Retinal pigment epithelial cell (primary cell): ENCODE measurements at regions not wholly inside any gene's neighbourhood (a gene's known extent, or its start where the extent isn't known, plus 50 kb on each side); places are given as distances from the start of the nearest gene placed in this dataset.

Source experiments
- DNase-seq: peaks from one replicate; pipeline ENCODE4 v3.0.0-alpha.2; 2010; ENCODE audit warnings: low read depth
- H3K4me3 ChIP-seq: 2 replicates; pipeline ENCODE4 v1.5.1; 2011; ENCODE audit warnings: mild to moderate bottlenecking, low read length, control low read depth, moderate library complexity
- CTCF ChIP-seq: conservative IDR thresholded peaks from 2 replicates; pipeline ENCODE4 v1.5.1; 2011; ENCODE audit warnings: low read depth, low read length, control low read depth, inconsistent platforms

GRCh38 chr1:91151702-91152101 lies 129.9 kb upstream of the ZNF644 start:
- no peak for DNase-seq
- no peak overlapping the region for H3K4me3 ChIP-seq
- no peak for TF ChIP-seq CTCF

GRCh38 chr1:91148641-91149069 lies 126.8 kb upstream of the ZNF644 start:
- TF ChIP-seq CTCF = no peak
- peak; percentile 1 for DNase-seq
- H3K4me3 ChIP-seq = no peak overlapping the region

GRCh38 chr1:91141858-91142257 lies 120.0 kb upstream of the ZNF644 start:
- no peak overlapping the region for H3K4me3 ChIP-seq
- DNase-seq = no peak
- no peak for TF ChIP-seq CTCF

- DNase-seq = no peak
- no peak overlapping the region for H3K4me3 ChIP-seq
- TF ChIP-seq CTCF = no peak
Observed at GRCh38 chr1:91138959-91139358, 117.1 kb upstream of the ZNF644 start.

GRCh38 chr1:91137173-91137852 lies 115.5 kb upstream of the ZNF644 start:
- TF ChIP-seq CTCF = no peak
- no peak for DNase-seq
- H3K4me3 ChIP-seq = no peak overlapping the region

- DNase-seq = no peak
- no peak for TF ChIP-seq CTCF
- H3K4me3 ChIP-seq = no peak overlapping the region
Observed at GRCh38 chr1:91135799-91136198, 114.0 kb upstream of the ZNF644 start.

- no peak for TF ChIP-seq CTCF
- no peak for DNase-seq
Observed at GRCh38 chr1:91133248-91133647, 111.4 kb upstream of the ZNF644 start.

More at GRCh38 chr1:91133248-91133647, 111.4 kb upstream of the ZNF644 start:
- no peak overlapping the region for H3K4me3 ChIP-seq
